ENCODE measurements at regions not wholly inside any gene's neighbourhood (a gene's known extent, or its start where the extent isn't known, plus 50 kb on each side); places are given as distances from the start of the nearest gene placed in this dataset.

- Mint-ChIP-seq H3K9me3 (peaks cover 15% of the 10 kb centered on the region), H3K4me3 (no peak overlapping the region), H3K27ac (no peak overlapping the region), H3K36me3 (ENCODE audit: low read depth) (no peaks in the 10 kb centered on the region), H3K27me3 (no peaks in the 10 kb centered on the region), H3K4me1 (no peaks in the 10 kb centered on the region)
- no peak for ATAC-seq (replicated peaks)
These were observed 806.0 kb upstream of the ZNF608 start for GRCh38 chr5:125552486-125552885.

GRCh38 chr5:125554355-125554754, 807.9 kb upstream of the ZNF608 start:
- H3K4me1 Mint-ChIP-seq, result no peaks in the 10 kb centered on the region

GRCh38 chr5:125555591-125555990, 809.2 kb upstream of the ZNF608 start:
- H3K36me3 Mint-ChIP-seq (ENCODE audit: low read depth), result no peaks in the 10 kb centered on the region
- H3K27me3 Mint-ChIP-seq, result no peaks in the 10 kb centered on the region
- H3K4me3 Mint-ChIP-seq, result no peak overlapping the region
- no peaks in the 10 kb centered on the region for H3K4me1 Mint-ChIP-seq
- no peak overlapping the region for H3K27ac Mint-ChIP-seq
- ATAC-seq (replicated peaks), result no peak
- H3K9me3 Mint-ChIP-seq, result peaks cover 9% of the 10 kb centered on the region

More at GRCh38 chr5:125554355-125554754, 807.9 kb upstream of the ZNF608 start:
- ATAC-seq (replicated peaks), result no peak
- no peak overlapping the region for H3K27ac Mint-ChIP-seq
- H3K36me3 Mint-ChIP-seq (ENCODE audit: low read depth), result no peaks in the 10 kb centered on the region
- H3K27me3 Mint-ChIP-seq, result no peaks in the 10 kb centered on the region
- peaks cover 12% of the 10 kb centered on the region for H3K9me3 Mint-ChIP-seq
- H3K4me3 Mint-ChIP-seq, result no peak overlapping the region

GRCh38 chr5:125558016-125558415, 811.6 kb upstream of the ZNF608 start:
- peaks cover 15% of the 10 kb centered on the region for H3K9me3 Mint-ChIP-seq

GRCh38 chr5:125558466-125558865, 812.0 kb upstream of the ZNF608 start:
- no peaks in the 10 kb centered on the region for H3K27me3 Mint-ChIP-seq
- H3K4me3 Mint-ChIP-seq, result no peak overlapping the region
- H3K36me3 Mint-ChIP-seq (ENCODE audit: low read depth), result no peaks in the 10 kb centered on the region
- H3K27ac Mint-ChIP-seq, result no peak overlapping the region
- ATAC-seq (replicated peaks), result no peak
- H3K4me1 Mint-ChIP-seq, result no peaks in the 10 kb centered on the region
- peaks cover 12% of the 10 kb centered on the region for H3K9me3 Mint-ChIP-seq

More at GRCh38 chr5:125558016-125558415, 811.6 kb upstream of the ZNF608 start:
- H3K27me3 Mint-ChIP-seq, result no peaks in the 10 kb centered on the region
- H3K4me3 Mint-ChIP-seq, result no peak overlapping the region
- H3K4me1 Mint-ChIP-seq, result no peaks in the 10 kb centered on the region
- no peaks in the 10 kb centered on the region for H3K36me3 Mint-ChIP-seq (ENCODE audit: low read depth)
- no peak overlapping the region for H3K27ac Mint-ChIP-seq
- ATAC-seq (replicated peaks), result no peak

- Mint-ChIP-seq H3K4me3 (no peak overlapping the region), H3K36me3 (ENCODE audit: low read depth) (no peaks in the 10 kb centered on the region), H3K4me1 (no peaks in the 10 kb centered on the region), H3K27me3 (no peaks in the 10 kb centered on the region), H3K27ac (no peak overlapping the region), H3K9me3 (peaks cover 9% of the 10 kb centered on the region)
- ATAC-seq (replicated peaks), result no peak
These were observed 812.9 kb upstream of the ZNF608 start for GRCh38 chr5:125559296-125559695.

- ATAC-seq (replicated peaks), result no peak
- Mint-ChIP-seq H3K27ac (no peak overlapping the region), H3K27me3 (no peaks in the 10 kb centered on the region), H3K4me1 (no peaks in the 10 kb centered on the region), H3K36me3 (ENCODE audit: low read depth) (no peaks in the 10 kb centered on the region), H3K4me3 (no peak overlapping the region), H3K9me3 (peaks cover 12% of the 10 kb centered on the region)
These were observed 814.2 kb upstream of the ZNF608 start for GRCh38 chr5:125560476-125561225.

GRCh38 chr5:125564317-125564975, 818.0 kb upstream of the ZNF608 start:
- Mint-ChIP-seq H3K27me3 (no peaks in the 10 kb centered on the region), H3K4me3 (no peak overlapping the region), H3K9me3 (peaks cover 13% of the 10 kb centered on the region), H3K4me1 (no peaks in the 10 kb centered on the region), H3K36me3 (ENCODE audit: low read depth) (no peaks in the 10 kb centered on the region), H3K27ac (no peak overlapping the region)
- ATAC-seq (replicated peaks), result no peak

- Mint-ChIP-seq H3K36me3 (ENCODE audit: low read depth) (no peaks in the 10 kb centered on the region), H3K27me3 (no peaks in the 10 kb centered on the region), H3K27ac (no peak overlapping the region), H3K9me3 (peaks cover 11% of the 10 kb centered on the region), H3K4me1 (no peaks in the 10 kb centered on the region), H3K4me3 (no peak overlapping the region)
- ATAC-seq (replicated peaks), result no peak
These were observed 828.1 kb upstream of the ZNF608 start for GRCh38 chr5:125574491-125575044.

GRCh38 chr5:125575171-125575890, 828.9 kb upstream of the ZNF608 start:
- Mint-ChIP-seq H3K4me1 (no peaks in the 10 kb centered on the region), H3K27me3 (no peaks in the 10 kb centered on the region), H3K9me3 (peaks cover 11% of the 10 kb centered on the region), H3K27ac (no peak overlapping the region), H3K4me3 (no peak overlapping the region), H3K36me3 (ENCODE audit: low read depth) (no peaks in the 10 kb centered on the region)
- no peak for ATAC-seq (replicated peaks)

- H3K9me3 Mint-ChIP-seq, result peaks cover 11% of the 10 kb centered on the region
- no peaks in the 10 kb centered on the region for H3K27me3 Mint-ChIP-seq
- no peaks in the 10 kb centered on the region for H3K36me3 Mint-ChIP-seq (ENCODE audit: low read depth)
- no peak overlapping the region for H3K4me3 Mint-ChIP-seq
- no peak for ATAC-seq (replicated peaks)
- no peak overlapping the region for H3K27ac Mint-ChIP-seq
- H3K4me1 Mint-ChIP-seq, result no peaks in the 10 kb centered on the region
These were observed 829.6 kb upstream of the ZNF608 start for GRCh38 chr5:125575891-125576505.

- H3K36me3 Mint-ChIP-seq (ENCODE audit: low read depth), result no peaks in the 10 kb centered on the region
- no peaks in the 10 kb centered on the region for H3K4me1 Mint-ChIP-seq
- H3K27ac Mint-ChIP-seq, result no peak overlapping the region
- H3K27me3 Mint-ChIP-seq, result no peaks in the 10 kb centered on the region
- no peak for ATAC-seq (replicated peaks)
- peaks cover 11% of the 10 kb centered on the region for H3K9me3 Mint-ChIP-seq
- H3K4me3 Mint-ChIP-seq, result no peak overlapping the region
These were observed 830.4 kb upstream of the ZNF608 start for GRCh38 chr5:125576822-125577221.

GRCh38 chr5:125578551-125578950, 832.1 kb upstream of the ZNF608 start:
- Mint-ChIP-seq H3K4me1 (no peaks in the 10 kb centered on the region), H3K9me3 (peaks cover 9% of the 10 kb centered on the region), H3K27me3 (no peaks in the 10 kb centered on the region), H3K27ac (no peak overlapping the region), H3K36me3 (ENCODE audit: low read depth) (no peaks in the 10 kb centered on the region), H3K4me3 (no peak overlapping the region)
- ATAC-seq (replicated peaks), result no peak

GRCh38 chr5:125579182-125579581, 832.7 kb upstream of the ZNF608 start:
- H3K36me3 Mint-ChIP-seq (ENCODE audit: low read depth), result no peaks in the 10 kb centered on the region
- no peaks in the 10 kb centered on the region for H3K4me1 Mint-ChIP-seq
- H3K27ac Mint-ChIP-seq, result no peak overlapping the region
- no peaks in the 10 kb centered on the region for H3K27me3 Mint-ChIP-seq
- peaks cover 6% of the 10 kb centered on the region for H3K9me3 Mint-ChIP-seq
- H3K4me3 Mint-ChIP-seq, result no peak overlapping the region
- no peak for ATAC-seq (replicated peaks)

Measured in activated T-helper 17 cell treated with anti-CD3 and anti-CD28 coated beads, Interleukin-2, amount 50 U/mL, for 72 hours (primary cell).